ENCODE measurements at regions not wholly inside any gene's neighbourhood (a gene's known extent, or its start where the extent isn't known, plus 50 kb on each side); places are given as distances from the start of the nearest gene placed in this dataset.

DNA sequence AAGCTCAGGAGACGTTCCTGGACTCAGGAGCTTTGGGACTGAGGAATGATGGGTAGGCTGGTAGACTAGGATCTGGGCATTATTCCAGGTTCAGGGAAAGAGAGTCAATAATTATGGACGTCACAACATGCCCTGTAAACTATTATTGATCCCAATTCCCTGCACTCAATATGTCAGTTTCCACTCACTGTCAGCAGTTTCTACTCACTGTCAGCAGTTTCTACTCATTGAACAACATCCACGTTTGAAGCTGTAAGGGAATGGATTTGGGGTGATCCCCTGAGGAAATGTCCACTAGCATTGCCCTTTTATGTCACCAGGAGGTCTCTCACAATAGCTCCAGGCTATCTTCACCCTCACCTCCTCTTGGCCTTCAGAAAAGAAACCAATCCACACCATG is 1268.6 kb downstream of the TYW1 start:
- in situ Hi-C loops (cut with HindIII; ENCODE audit: low pct_unique_long_range_greater_than_20kb, low sequenced_read_pairs), result no loop called here
- no peak for DNase-seq (ENCODE audit: low read depth in 1 of 2, low spot score in 1 of 2)
- TF ChIP-seq JUND (IDR thresholded peaks at IDR 0.05; ENCODE audit: low read depth), result no peak

- TF ChIP-seq JUND (IDR thresholded peaks at IDR 0.05; ENCODE audit: low read depth), result no peak
- in situ Hi-C loops (cut with HindIII; ENCODE audit: low pct_unique_long_range_greater_than_20kb, low sequenced_read_pairs), result no loop called here
- DNase-seq (ENCODE audit: low read depth in 1 of 2, low spot score in 1 of 2), result no peak
These were observed 1269.5 kb downstream of the TYW1 start for GRCh38 chr7:68266004-68266579.

- in situ Hi-C loops (cut with HindIII; ENCODE audit: low pct_unique_long_range_greater_than_20kb, low sequenced_read_pairs), result no loop called here
- TF ChIP-seq JUND (IDR thresholded peaks at IDR 0.05; ENCODE audit: low read depth), result no peak
These were observed 1270.9 kb downstream of the TYW1 start for GRCh38 chr7:68267486-68267885.

DNA sequence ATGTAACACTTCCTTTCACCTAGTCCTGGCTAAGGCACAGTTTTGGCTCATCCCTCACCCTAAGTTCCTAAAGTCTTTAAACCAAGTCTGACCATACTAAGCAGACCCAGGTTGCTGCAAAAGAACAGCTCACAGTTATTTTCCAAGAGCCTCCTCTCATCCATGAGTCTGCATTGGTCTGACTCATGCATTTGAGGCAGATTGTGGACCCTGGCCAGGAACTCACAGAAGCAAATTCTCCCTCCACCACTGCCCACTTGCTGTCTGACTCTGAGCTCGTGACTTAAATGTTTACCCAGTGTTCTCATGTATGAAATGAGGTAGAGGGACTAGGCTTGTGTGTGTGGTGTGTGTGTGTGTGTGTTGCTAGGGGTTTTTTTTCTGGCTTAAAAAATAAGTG is 1272.8 kb downstream of the TYW1 start:
- in situ Hi-C loops (cut with HindIII; ENCODE audit: low pct_unique_long_range_greater_than_20kb, low sequenced_read_pairs), result no loop called here

More at GRCh38 chr7:68267486-68267885, 1270.9 kb downstream of the TYW1 start:
- no peak for DNase-seq (ENCODE audit: low read depth in 1 of 2, low spot score in 1 of 2)

DNA sequence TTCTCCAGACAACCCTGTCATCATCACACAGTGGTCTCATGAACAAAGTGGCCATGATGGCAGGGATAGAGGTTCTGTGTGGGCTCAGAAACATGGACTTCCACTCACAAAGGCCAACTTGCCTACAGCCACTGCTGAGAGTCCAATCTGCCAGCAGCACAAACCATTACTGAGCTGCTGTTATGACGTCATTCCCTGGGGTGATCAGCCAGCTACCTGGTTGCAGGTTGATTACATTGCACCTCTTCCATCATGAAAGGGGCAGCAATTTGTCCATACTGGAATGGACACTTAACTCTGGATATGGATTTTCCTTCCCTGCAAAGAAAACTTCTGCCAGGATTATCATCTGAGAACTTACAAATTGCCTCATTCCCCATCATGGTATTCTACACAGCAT is 1275.9 kb downstream of the TYW1 start:
- in situ Hi-C loops (cut with HindIII; ENCODE audit: low pct_unique_long_range_greater_than_20kb, low sequenced_read_pairs), result no loop called here
- TF ChIP-seq JUND (IDR thresholded peaks at IDR 0.05; ENCODE audit: low read depth), result no peak

More for the DNA sequence above, 1272.8 kb downstream of the TYW1 start:
- TF ChIP-seq JUND (IDR thresholded peaks at IDR 0.05; ENCODE audit: low read depth), result no peak
- DNase-seq (ENCODE audit: low read depth in 1 of 2, low spot score in 1 of 2), result no peak

DNA sequence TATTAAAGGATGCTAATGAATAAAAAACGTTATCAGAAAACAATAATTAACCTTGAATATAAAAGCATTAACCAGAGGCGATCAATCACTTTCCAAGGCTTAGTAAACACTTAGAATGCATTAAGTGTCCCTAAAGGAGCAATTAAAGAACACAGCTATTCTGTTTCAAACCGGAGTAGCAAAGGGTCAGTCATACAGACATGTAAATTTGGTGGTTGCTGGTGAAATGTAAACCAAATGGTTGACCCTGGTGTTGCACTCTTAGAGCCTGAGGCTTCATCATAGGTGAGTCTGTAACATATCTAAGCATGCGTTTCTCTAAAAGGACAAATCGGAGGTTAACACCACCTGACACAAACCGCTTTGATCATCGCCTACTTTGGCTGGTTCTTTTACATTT is 1280.1 kb downstream of the TYW1 start:
- TF ChIP-seq JUND (IDR thresholded peaks at IDR 0.05; ENCODE audit: low read depth), result no peak
- no peak for DNase-seq (ENCODE audit: low read depth in 1 of 2, low spot score in 1 of 2)
- in situ Hi-C loops (cut with HindIII; ENCODE audit: low pct_unique_long_range_greater_than_20kb, low sequenced_read_pairs), result no loop called here

More for the DNA sequence above, 1275.9 kb downstream of the TYW1 start:
- DNase-seq (ENCODE audit: low read depth in 1 of 2, low spot score in 1 of 2), result no peak

GRCh38 chr7:68279827-68280400 is 1283.3 kb downstream of the TYW1 start:
- no peak for DNase-seq (ENCODE audit: low read depth in 1 of 2, low spot score in 1 of 2)
- no peak for TF ChIP-seq JUND (IDR thresholded peaks at IDR 0.05; ENCODE audit: low read depth)
- in situ Hi-C loops (cut with HindIII; ENCODE audit: low pct_unique_long_range_greater_than_20kb, low sequenced_read_pairs), result no loop called here

GRCh38 chr7:68280931-68281330 is 1284.3 kb downstream of the TYW1 start:
- no peak for DNase-seq (ENCODE audit: low read depth in 1 of 2, low spot score in 1 of 2)
- TF ChIP-seq JUND (IDR thresholded peaks at IDR 0.05; ENCODE audit: low read depth), result no peak
- in situ Hi-C loops (cut with HindIII; ENCODE audit: low pct_unique_long_range_greater_than_20kb, low sequenced_read_pairs), result no loop called here

GRCh38 chr7:68288144-68288593 is 1291.5 kb downstream of the TYW1 start:
- TF ChIP-seq JUND (IDR thresholded peaks at IDR 0.05; ENCODE audit: low read depth), result no peak
- in situ Hi-C loops (cut with HindIII; ENCODE audit: low pct_unique_long_range_greater_than_20kb, low sequenced_read_pairs), result no loop called here
- no peak for DNase-seq (ENCODE audit: low read depth in 1 of 2, low spot score in 1 of 2)

- in situ Hi-C loops (cut with HindIII; ENCODE audit: low pct_unique_long_range_greater_than_20kb, low sequenced_read_pairs), result no loop called here
- DNase-seq (ENCODE audit: low read depth in 1 of 2, low spot score in 1 of 2), result no peak
These were observed 1295.1 kb downstream of the TYW1 start for GRCh38 chr7:68291710-68292109.

DNA sequence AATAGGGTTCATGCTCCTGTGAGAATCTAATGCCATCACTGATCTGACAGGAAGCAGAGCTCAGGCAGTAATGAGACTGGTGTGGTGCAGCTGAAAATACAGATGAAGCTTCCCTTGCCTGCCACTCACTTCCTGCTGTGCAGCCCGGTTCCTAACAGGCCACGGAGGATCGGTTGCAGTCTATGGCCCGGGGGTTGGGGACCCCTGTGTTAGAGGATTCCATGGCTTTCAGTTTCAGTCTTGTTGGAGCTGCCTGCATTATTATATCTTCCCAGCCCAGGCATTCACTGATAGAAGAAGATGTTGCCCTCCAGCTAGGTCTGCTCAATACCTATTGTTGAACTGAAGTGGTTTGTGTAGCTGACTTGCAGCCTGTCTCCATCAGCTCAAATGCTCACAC is 1298.8 kb downstream of the TYW1 start:
- no peak for DNase-seq (ENCODE audit: low read depth in 1 of 2, low spot score in 1 of 2)
- TF ChIP-seq JUND (IDR thresholded peaks at IDR 0.05; ENCODE audit: low read depth), result no peak
- in situ Hi-C loops (cut with HindIII; ENCODE audit: low pct_unique_long_range_greater_than_20kb, low sequenced_read_pairs), result no loop called here

More at GRCh38 chr7:68291710-68292109, 1295.1 kb downstream of the TYW1 start:
- no peak for TF ChIP-seq JUND (IDR thresholded peaks at IDR 0.05; ENCODE audit: low read depth)

DNA sequence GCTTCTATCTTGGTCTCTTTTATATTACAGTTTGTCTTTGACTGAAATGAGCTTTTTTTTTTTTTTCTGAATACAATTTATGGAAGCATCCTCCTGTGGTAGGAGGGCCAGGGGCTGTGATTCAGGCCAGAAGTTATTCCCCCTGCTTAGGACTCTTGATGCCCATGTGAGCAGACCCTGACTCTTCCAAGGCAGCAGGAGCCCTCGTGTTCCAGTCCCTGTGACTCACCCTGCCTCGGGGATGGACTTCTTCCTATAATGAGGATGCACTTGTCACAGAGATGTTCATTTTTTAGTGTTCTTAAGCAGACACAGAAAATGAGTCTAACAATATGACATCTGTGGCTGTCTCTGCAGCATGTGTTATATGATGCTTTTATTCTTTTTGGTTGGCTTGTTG is 1293.7 kb upstream of the AUTS2 start:
- no peak for DNase-seq (ENCODE audit: low read depth in 1 of 2, low spot score in 1 of 2)
- in situ Hi-C loops (cut with HindIII; ENCODE audit: low pct_unique_long_range_greater_than_20kb, low sequenced_read_pairs), result no loop called here
- no peak for TF ChIP-seq JUND (IDR thresholded peaks at IDR 0.05; ENCODE audit: low read depth)

- no peak for TF ChIP-seq JUND (IDR thresholded peaks at IDR 0.05; ENCODE audit: low read depth)
- DNase-seq (ENCODE audit: low read depth in 1 of 2, low spot score in 1 of 2), result no peak
- in situ Hi-C loops (cut with HindIII; ENCODE audit: low pct_unique_long_range_greater_than_20kb, low sequenced_read_pairs), result no loop called here
These were observed 1291.6 kb upstream of the AUTS2 start for GRCh38 chr7:68306692-68307107.

GRCh38 chr7:68309271-68309670 is 1289.0 kb upstream of the AUTS2 start:
- in situ Hi-C loops (cut with HindIII; ENCODE audit: low pct_unique_long_range_greater_than_20kb, low sequenced_read_pairs), result no loop called here
- no peak for TF ChIP-seq JUND (IDR thresholded peaks at IDR 0.05; ENCODE audit: low read depth)
- DNase-seq (ENCODE audit: low read depth in 1 of 2, low spot score in 1 of 2), result no peak
